K562 (cell line): ENCODE measurements at regions not wholly inside any gene's neighbourhood (a gene's known extent, or its start where the extent isn't known, plus 50 kb on each side); places are given as distances from the start of the nearest gene placed in this dataset.
"Not testable (repeated sequence)": the region's sequence is repeated elsewhere in the genome, so short reads cannot be mapped to it uniquely, and the experiment has no call there.

Experiments
- CTCF ChIP-seq, 3 experiments: IDR thresholded peaks in 2 of 3; conservative IDR thresholded peaks in 1 of 3; 2 replicates each; pipeline ENCODE4 v1.5.1; 2011 to 2012; ENCODE audit warnings: low read length in 3 of 3, mild to moderate bottlenecking in 3 of 3, control low read depth in 2 of 3, improper control_type of control experiment in 1 of 3, inconsistent platforms in 1 of 3, low read depth in 1 of 3, mixed read lengths in 1 of 3, moderate library complexity in 1 of 3; ENCODE audit not compliant: insufficient read depth in 2 of 3
- IRF9 ChIP-seq: fragments of 450-650 bp; IDR thresholded peaks from 2 replicates; pipeline ENCODE4 v1.6.1; 2016; ENCODE audit warnings: missing biosample characterization, missing genetic modification characterization
- LARP7 ChIP-seq: fragments of 450-650 bp; IDR thresholded peaks from 2 replicates; pipeline ENCODE4 v1.6.1; 2016
- MTA2 ChIP-seq: fragments of 450-650 bp; IDR thresholded peaks from 2 replicates; pipeline ENCODE4 v1.6.1; 2016; ENCODE audit warnings: low read depth
- NR2C2 ChIP-seq, 2 experiments: fragments of 200-800 bp in 1 of 2; sonication (Bioruptor generic) in 1 of 2; sonication (generic) in 1 of 2; formaldehyde crosslinking in 1 of 2; IDR thresholded peaks; 2 replicates each; pipeline versions ENCODE4 v1.6.1 to v1.8.0; 2016 to 2022; ENCODE audit warnings: mild to moderate bottlenecking in 1 of 2, missing compliant biosample characterization in 1 of 2, missing genetic modification characterization in 1 of 2, missing genetic modification reagents in 1 of 2
- ZNF717 ChIP-seq: fragments of 250-450 bp; sonication (Bioruptor Pico); IDR thresholded peaks from 2 replicates; pipeline ENCODE4 v1.5.0; 2021

GRCh38 chr5:10876996-10877395 lies 116.0 kb upstream of the DAP start:
- TF ChIP-seq CTCF (IDR thresholded peaks at IDR 0.05 in 2 of 3, conservative IDR thresholded peaks at IDR 0.05 in 1 of 3; ENCODE audit: insufficient read depth in 2 of 3, low read depth in 1 of 3, low read length in 3 of 3); LARP7; MTA2; IRF9 (tag); ZNF717; NR2C2 (CRISPR knock-in tag; IDR thresholded peaks at IDR 0.05); NR2C2 (tag; IDR thresholded peaks at IDR 0.05): not testable (repeated sequence)
